AG10803 (cell line): ENCODE measurements at regions not wholly inside any gene's neighbourhood (a gene's known extent, or its start where the extent isn't known, plus 50 kb on each side); places are given as distances from the start of the nearest gene placed in this dataset.
"Not testable (repeated sequence)": the region's sequence is repeated elsewhere in the genome, so short reads cannot be mapped to it uniquely, and the experiment has no call there.

ENCODE experiments used
- DNase-seq: peaks from one replicate; pipeline ENCODE4 v3.0.0; 2010; ENCODE audit warnings: low read depth
- H3K4me3 ChIP-seq: 2 replicates; pipeline ENCODE4 v1.5.1; 2011; ENCODE audit warnings: mild to moderate bottlenecking, low read length, control low read depth
- TF ChIP-seq, protein P1 (sequence below): conservative IDR thresholded peaks from 2 replicates; pipeline ENCODE4 v1.5.1; 2011; ENCODE audit warnings: mild to moderate bottlenecking, low read length, control low read depth, inconsistent platforms

DNA sequence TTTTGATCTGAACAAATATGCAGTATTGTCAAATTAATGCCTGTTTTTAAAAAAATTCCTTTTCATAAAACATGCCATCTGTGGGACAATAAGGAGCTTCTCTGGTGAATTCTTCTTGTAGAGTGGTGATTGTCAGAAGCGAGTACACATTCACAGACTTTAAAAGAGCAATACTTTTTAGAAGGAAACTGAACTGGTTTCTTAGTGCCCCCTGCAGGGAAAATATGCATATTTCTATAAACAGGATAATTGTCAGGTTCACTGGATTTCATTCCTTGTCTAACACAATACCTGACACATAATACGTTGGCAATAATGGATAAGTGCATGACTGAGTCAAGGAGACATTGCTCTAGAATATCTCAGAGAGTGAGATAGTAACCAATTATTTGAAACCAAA, 133.7 kb downstream of the KIF4B start:
- TF ChIP-seq, protein P1, sequence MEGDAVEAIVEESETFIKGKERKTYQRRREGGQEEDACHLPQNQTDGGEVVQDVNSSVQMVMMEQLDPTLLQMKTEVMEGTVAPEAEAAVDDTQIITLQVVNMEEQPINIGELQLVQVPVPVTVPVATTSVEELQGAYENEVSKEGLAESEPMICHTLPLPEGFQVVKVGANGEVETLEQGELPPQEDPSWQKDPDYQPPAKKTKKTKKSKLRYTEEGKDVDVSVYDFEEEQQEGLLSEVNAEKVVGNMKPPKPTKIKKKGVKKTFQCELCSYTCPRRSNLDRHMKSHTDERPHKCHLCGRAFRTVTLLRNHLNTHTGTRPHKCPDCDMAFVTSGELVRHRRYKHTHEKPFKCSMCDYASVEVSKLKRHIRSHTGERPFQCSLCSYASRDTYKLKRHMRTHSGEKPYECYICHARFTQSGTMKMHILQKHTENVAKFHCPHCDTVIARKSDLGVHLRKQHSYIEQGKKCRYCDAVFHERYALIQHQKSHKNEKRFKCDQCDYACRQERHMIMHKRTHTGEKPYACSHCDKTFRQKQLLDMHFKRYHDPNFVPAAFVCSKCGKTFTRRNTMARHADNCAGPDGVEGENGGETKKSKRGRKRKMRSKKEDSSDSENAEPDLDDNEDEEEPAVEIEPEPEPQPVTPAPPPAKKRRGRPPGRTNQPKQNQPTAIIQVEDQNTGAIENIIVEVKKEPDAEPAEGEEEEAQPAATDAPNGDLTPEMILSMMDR = peak; percentile 51
- DNase-seq = peak; percentile 9
- no peak overlapping the region for H3K4me3 ChIP-seq

GRCh38 chr5:155148694-155149093, 135.1 kb downstream of the KIF4B start:
- TF ChIP-seq, protein P1 = no peak
- no peak for DNase-seq
- H3K4me3 ChIP-seq = no peak overlapping the region

- H3K4me3 ChIP-seq = no peak overlapping the region
- no peak for DNase-seq
- TF ChIP-seq, protein P1 = no peak
Measured at GRCh38 chr5:155150012-155150411, 136.5 kb downstream of the KIF4B start.

- TF ChIP-seq, protein P1 = no peak
- no peak overlapping the region for H3K4me3 ChIP-seq
- DNase-seq = no peak
Measured at GRCh38 chr5:155154973-155155372, 141.4 kb downstream of the KIF4B start.

GRCh38 chr5:155163084-155163483, 149.5 kb downstream of the KIF4B start:
- DNase-seq, H3K4me3 ChIP-seq: not testable (repeated sequence)

GRCh38 chr5:155167736-155168135, 154.2 kb downstream of the KIF4B start:
- no peak for DNase-seq
- no peak overlapping the region for H3K4me3 ChIP-seq
- TF ChIP-seq, protein P1 = no peak

DNA sequence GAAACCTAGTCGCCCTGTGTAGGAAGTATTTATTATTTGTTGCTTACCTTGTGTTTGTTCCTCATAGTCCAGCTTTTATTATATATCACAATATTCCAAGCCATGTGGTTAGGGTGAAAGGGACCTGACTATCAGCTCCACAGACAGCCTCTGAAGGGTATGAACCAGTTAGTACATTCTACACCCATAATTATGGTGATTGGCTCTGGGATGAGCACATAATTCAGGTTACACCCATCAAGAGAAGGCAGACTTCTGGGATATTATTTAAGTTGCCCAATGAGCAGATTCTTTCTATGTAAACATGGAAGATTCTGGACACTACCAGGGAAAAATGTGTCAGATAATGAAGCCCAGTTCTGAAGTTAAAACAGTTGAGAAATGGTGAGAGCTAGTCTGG, 168.0 kb downstream of the KIF4B start:
- no peak overlapping the region for H3K4me3 ChIP-seq
- TF ChIP-seq, protein P1 = no peak
- DNase-seq = no peak

- H3K4me3 ChIP-seq = no peak overlapping the region
- TF ChIP-seq, protein P1 = no peak
- no peak for DNase-seq
Measured at GRCh38 chr5:155189476-155189875, 175.9 kb downstream of the KIF4B start.
